GM19239 (cell line): ENCODE measurements at regions not wholly inside any gene's neighbourhood (a gene's known extent, or its start where the extent isn't known, plus 50 kb on each side); places are given as distances from the start of the nearest gene placed in this dataset.
A peak's percentile ranks its signal among the peaks of the same experiment; 100 is the strongest.
"Not testable (repeated sequence)": the region's sequence is repeated elsewhere in the genome, so short reads cannot be mapped to it uniquely, and the experiment has no call there.

Experiments
- DNase-seq: peaks from one replicate; pipeline ENCODE4 v3.0.0; 2011; ENCODE audit warnings: low spot score; ENCODE audit not compliant: insufficient read length
- FAIRE-seq: peaks from 2 replicates; lab custom pipeline; 2011; peaks lifted over from hg19 to GRCh38; lab: Jason Lieb, UNC

GRCh38 chr1:79773385-79773784, 766.9 kb upstream of the ADGRL4 start:
- DNase-seq (no peak), FAIRE-seq (no peak)

DNA sequence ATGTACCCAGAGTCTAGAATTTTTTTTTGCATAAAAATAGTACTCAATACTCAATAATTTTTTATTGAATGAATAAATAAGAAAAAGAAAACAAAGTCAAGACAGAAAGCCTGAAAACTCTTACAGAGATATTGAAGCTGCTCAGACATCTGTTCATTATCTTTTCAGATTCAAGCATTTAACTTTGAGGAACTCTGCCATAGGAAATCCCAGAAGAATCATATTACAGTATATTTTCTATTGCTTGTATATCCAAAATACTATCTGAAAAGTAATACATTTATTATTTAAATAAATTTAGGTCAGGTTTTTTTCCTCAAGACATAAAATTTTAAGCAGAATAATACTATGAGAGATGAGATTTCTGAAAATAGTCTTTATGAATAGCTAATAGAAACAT, 755.9 kb upstream of the ADGRL4 start:
- no peak for DNase-seq

GRCh38 chr1:79760531-79760930, 754.0 kb upstream of the ADGRL4 start:
- no peak for DNase-seq

More for the DNA sequence above, 755.9 kb upstream of the ADGRL4 start:
- FAIRE-seq = no peak

DNA sequence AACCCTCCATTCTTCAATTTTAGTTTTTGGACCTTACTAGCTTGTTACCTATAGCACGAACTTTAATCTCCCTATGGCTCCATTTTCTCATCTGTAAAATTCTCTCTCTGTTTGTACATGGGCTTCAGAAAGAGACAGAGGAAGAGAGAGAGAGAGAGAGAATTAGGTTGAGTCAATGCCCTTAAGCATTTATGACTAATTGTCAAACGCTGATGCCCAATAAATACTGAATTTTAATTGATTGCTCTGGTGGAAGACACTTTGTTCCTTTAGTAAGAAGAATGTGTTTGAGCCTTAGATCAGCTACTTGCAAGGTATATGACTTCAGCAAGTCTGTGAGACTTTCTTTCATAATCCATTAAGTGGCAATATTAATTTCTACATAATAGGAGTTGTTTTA, 743.1 kb upstream of the ADGRL4 start:
- DNase-seq = no peak
- FAIRE-seq = no peak

More at GRCh38 chr1:79760531-79760930, 754.0 kb upstream of the ADGRL4 start:
- no peak for FAIRE-seq

GRCh38 chr1:79745929-79746328, 739.4 kb upstream of the ADGRL4 start:
- DNase-seq (no peak), FAIRE-seq (no peak)

DNA sequence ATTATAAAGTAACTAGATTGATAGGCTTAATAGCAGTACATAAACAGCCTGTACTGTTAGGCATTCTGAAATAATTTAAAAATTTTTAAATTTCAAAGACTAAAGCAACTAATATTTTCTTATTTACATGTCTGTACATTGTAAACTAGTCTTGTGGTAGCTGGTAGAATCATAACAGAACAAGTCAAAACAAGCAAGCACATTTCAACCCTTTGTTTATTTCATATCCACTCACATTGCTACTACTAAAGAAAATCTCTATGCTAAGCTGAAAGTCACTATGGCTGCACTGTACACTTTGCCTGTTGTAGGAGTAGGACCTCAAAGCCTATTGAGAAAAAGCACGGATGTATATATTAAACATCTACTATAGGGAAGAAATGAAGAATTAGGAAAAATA, 738.2 kb upstream of the ADGRL4 start:
- FAIRE-seq (no peak), DNase-seq (no peak)

DNA sequence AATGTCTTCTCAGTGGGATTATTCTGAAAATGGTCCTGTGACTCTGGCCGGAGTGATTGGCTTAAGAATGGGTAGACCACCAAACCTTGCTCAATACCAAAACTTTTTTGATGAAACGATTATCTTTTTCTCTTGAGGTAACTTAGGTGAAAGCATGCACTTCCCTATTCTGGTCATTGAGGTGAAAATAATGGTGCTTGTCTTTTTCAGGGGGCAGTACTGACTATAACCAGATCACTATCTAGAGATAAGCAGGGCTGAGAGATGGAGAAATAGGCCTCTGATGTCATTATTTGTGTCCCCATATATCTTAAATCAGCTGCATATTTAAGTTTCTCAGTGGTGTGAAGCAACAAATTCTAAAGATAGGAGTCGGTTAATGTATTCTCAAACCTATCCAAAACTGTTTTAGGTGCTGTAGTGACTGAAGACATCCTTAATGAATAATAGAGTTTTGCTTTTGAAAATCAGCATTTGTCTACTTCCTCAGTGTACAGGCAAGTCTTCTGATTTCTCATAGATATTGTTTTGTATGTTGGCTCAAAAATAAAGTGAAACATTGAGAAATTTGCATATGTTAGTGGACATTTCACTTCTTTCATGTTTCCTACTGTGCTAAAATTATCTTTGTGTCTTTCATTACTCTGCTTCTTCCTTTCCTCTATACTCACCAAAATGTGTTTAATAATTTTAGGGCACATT, 735.3 kb upstream of the ADGRL4 start:
- no peak for DNase-seq
- peak; percentile 90 for FAIRE-seq

DNA sequence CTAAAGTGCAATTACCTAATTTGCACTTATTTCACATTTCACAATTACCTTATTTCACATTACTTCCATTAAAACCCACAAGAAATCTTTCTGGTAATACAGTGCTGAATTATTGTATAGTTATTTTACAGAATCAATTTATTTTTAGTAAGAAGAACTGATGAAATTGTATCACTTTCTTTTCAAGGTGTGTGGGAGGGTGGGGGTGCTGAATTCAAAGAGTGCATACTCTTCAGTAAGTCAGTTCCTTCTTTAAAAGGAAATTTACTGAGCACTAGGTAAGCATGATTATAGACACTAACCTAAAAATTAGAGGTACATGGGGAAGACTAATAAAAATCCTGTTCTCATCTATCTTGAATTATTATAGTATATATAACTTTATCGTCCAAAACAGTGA, 731.6 kb upstream of the ADGRL4 start:
- FAIRE-seq (no peak), DNase-seq (no peak)

DNA sequence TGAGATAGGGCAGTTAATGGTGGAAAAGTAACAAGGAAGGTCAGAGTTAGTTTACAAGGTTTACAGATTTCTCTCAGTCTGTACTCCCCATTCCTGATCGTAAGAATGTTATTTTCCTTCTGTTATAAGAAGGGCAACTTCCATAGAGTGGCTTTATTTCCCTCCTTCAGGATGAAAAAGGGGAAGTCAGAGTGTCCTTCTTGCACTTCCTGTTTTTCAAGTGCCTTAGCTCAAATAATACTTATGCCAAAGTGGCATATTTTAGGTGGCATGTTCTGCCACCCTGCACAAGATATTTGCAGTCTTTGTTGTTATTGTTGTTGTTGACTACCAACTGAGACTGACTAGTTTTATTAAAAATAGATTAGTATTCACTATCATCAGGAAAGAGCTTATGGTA, 730.7 kb upstream of the ADGRL4 start:
- DNase-seq (no peak), FAIRE-seq (no peak)

DNA sequence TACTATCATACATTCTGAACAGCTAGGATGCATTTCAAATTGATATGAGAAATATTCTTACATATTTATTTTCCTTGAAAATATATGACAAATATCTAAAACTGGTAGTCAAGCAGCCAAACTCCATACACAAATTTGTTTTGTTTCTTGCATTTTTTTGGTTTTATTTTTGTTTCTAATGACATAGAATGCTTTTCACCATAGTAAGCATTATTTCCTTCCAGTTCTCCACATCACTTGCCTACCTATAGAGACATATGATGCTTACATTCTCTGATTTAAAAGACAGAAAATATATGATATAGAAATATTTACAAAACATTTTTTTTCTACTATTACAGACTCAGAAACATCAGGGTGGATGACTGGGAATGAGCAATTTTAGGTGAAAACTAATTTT, 726.4 kb upstream of the ADGRL4 start:
- DNase-seq = no peak
- no peak for FAIRE-seq

DNA sequence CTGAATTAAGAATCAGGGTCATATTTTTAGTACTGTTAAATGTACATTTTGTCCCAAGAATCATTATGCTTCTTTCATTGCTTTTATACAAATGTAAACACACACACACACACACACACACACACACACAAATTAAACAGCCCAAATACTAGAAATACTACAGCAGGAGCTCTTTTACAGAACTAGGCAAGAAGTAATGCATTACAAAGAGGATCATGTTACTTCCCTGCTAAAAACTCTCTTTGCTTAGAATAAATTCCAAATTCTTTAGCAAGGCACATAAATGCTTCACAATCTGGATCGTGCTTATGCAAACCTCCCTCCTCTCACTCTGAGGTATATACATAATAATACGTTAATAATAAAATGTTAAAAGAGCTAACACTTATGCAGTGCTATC, 720.4 kb upstream of the ADGRL4 start:
- no peak for FAIRE-seq

GRCh38 chr1:79726321-79726720, 719.8 kb upstream of the ADGRL4 start:
- no peak for DNase-seq
- FAIRE-seq = no peak

More for the DNA sequence above, 720.4 kb upstream of the ADGRL4 start:
- no peak for DNase-seq

GRCh38 chr1:79716447-79716846, 709.9 kb upstream of the ADGRL4 start:
- FAIRE-seq (no peak), DNase-seq (no peak)

- FAIRE-seq (peak; percentile 28), DNase-seq (no peak)
Observed at GRCh38 chr1:79714664-79715063, 708.1 kb upstream of the ADGRL4 start.

- FAIRE-seq (peak; percentile 88), DNase-seq (peak; percentile 12)
Observed at GRCh38 chr1:79711001-79711431, 704.5 kb upstream of the ADGRL4 start.

DNA sequence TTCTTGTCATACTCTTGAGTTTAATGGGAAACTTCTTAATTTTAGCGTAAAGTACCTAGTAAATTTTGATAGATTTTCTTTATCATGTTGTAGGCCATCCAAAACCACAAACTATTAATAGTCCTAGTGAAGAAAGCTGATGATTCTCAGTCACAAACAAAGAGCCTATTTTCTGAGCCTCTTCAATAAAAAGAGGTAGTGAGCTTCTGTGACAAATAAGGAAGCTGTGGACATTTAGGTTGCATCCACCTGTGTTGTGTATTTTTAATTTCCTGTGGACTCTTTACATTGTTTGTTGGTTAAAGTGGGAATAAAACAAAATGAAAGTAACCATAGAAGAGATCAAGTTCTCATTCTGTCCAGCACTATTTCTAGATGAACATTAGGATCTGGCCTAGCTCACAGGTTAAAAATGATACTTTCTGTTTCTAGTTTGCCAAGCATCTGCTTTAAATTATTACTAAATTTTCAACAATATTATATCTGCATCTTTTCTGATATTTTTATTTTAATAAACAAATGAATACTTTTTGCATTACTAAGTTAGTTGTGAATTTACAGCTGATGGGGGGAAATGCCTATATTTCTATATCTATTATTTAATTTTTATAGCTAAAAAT, 702.2 kb upstream of the ADGRL4 start:
- DNase-seq = no peak
- FAIRE-seq = peak; percentile 90

DNA sequence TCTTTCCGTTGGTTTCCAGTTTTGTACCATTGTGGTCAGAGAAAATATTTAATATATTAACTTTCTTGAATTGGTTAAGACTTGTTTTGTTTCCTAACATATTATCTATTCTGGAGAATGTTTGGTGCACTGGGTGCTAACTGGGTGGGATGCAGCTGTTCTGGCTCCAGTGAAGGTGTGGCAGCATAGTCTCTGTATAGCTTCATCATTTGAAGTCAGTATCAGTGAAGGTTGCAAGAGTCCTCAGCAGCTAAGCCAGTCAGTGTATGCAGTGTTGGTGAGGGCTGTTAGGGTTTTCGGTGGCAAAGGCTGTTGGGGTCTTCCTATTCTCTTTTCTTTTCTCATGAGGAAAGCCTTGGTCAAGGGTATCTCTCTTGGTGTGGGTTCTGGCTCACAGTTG, 698.7 kb upstream of the ADGRL4 start:
- DNase-seq (no peak), FAIRE-seq (peak; percentile 67)

DNA sequence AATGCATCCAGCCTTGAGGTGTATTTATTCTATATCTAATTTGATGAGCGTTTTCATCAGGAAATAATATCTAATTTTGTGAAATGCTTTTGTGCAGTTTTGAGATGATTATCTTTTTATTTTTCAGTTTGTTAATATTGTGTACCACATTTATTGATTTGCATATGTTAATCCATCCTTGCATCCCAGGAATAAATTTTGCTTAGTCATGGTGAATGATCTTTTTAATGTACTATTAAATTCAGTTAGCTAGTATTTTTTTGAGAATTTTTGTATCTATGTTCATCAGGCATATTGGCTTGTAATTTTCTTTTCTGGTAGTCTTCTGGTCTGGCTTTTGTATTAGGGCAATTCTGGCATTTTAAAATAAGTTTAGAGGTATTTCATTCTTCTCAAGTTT, 697.5 kb upstream of the ADGRL4 start:
- peak; percentile 44 for FAIRE-seq
- DNase-seq = no peak

DNA sequence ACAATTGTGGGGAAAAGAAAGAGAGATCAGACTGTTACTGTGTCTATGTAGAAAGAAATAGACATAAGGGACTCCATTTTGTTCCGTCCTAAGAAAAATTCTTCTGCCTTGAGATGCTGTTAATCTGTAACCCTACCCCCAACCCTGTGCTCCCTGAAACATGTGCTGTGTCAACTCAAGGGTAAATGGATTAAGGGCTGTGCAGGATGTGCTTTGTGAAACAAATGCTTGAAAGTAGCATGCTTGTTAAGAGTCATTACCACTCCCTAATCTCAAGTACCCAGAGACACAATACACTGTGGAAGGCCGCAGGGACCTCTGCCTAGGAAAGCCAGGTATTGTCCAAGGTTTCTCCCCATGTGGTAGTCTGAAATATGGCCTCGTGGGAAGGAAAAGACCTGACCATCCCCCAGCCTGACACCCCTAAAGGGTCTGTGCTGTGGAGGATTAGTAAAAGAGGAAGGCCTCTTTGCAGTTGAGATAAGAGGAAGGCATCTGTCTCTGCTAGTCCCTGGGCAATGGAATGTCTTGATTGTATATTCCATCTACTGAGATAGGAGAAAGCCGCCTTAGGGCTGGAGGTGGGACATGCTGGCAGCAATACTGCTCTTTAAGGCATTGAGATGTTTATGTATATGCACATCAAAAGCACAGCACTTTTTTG, 695.9 kb upstream of the ADGRL4 start:
- not testable (repeated sequence) for FAIRE-seq, DNase-seq

DNA sequence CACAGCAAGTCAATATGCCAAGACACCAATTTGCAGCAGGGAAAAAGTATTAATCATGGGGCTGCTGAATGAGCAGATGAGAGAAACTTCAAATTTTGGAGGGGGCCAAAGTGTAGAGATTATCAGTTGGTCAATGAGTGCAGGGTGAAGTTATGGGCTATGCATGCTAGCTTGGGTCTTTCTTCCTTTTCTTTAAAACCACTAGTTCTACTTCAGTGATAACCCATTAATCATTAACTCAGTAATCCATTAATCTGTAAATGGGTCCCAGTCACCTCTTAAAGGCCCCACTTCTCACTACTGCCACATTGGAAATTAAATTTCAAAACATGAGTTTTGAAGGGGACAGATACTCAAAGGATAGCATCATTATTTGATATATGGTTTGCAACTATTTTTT, 688.6 kb upstream of the ADGRL4 start:
- DNase-seq (peak; percentile 23), FAIRE-seq (peak; percentile 94)

- DNase-seq = no peak
- peak; percentile 91 for FAIRE-seq
Observed at GRCh38 chr1:79694241-79694640, 687.7 kb upstream of the ADGRL4 start.
